Trophoblast cell (in vitro differentiated cells and primary cell): ENCODE measurements at regions not wholly inside any gene's neighbourhood (a gene's known extent, or its start where the extent isn't known, plus 50 kb on each side); places are given as distances from the start of the nearest gene placed in this dataset.

Source experiments
- DNase-seq, 2 donors: peaks; one replicate each; pipeline ENCODE4 v3.0.0-alpha.2; 2016
- H2AFZ ChIP-seq: 2 replicates; pipeline ENCODE4 v1.6.1; 2013; ENCODE audit warnings: low read length, moderate library complexity, mild to moderate bottlenecking; ENCODE audit not compliant: insufficient read depth, poor library complexity
- H2AK5ac ChIP-seq: 2 replicates; pipeline ENCODE4 v1.6.1; 2013; ENCODE audit warnings: mild to moderate bottlenecking, low read length
- H2BK120ac ChIP-seq: 2 replicates; pipeline ENCODE4 v1.6.1; 2013; ENCODE audit warnings: low read length, mild to moderate bottlenecking, moderate library complexity; ENCODE audit not compliant: insufficient read depth, poor library complexity
- H2BK12ac ChIP-seq: 2 replicates; pipeline ENCODE4 v1.6.1; 2013; ENCODE audit warnings: mild to moderate bottlenecking, low read length, moderate library complexity
- H2BK5ac ChIP-seq: 2 replicates; pipeline ENCODE4 v1.6.1; 2013; ENCODE audit warnings: low read length, low read depth, moderate library complexity, mild to moderate bottlenecking; ENCODE audit not compliant: poor library complexity
- H3K14ac ChIP-seq: 2 replicates; pipeline ENCODE4 v1.6.1; 2013; ENCODE audit warnings: mild to moderate bottlenecking, low read length
- H3K18ac ChIP-seq: 2 replicates; pipeline ENCODE4 v1.6.1; 2013; ENCODE audit warnings: mild to moderate bottlenecking, low read length
- H3K23ac ChIP-seq: 2 replicates; pipeline ENCODE4 v1.6.1; 2013; ENCODE audit warnings: low read length
- H3K27ac ChIP-seq: 2 replicates; pipeline ENCODE4 v1.5.1; 2013; ENCODE audit warnings: low read depth, mild to moderate bottlenecking, inconsistent platforms, low read length, moderate library complexity
- H3K27me3 ChIP-seq: 2 replicates; pipeline ENCODE4 v1.6.1; 2013; ENCODE audit warnings: inconsistent platforms, mild to moderate bottlenecking, low read length, moderate library complexity; ENCODE audit not compliant: insufficient read depth
- H3K36me3 ChIP-seq, 2 experiments: 1 replicate in 1 of 2; 2 replicates in 1 of 2; pipeline ENCODE4 v1.6.1; 2013; ENCODE audit warnings: low read length in 2 of 2, mild to moderate bottlenecking in 2 of 2, moderate library complexity in 1 of 2; ENCODE audit not compliant: insufficient read depth in 2 of 2, control insufficient read depth in 1 of 2
- H3K4ac ChIP-seq: 2 replicates; pipeline ENCODE4 v1.6.1; 2013; ENCODE audit warnings: low read depth, mild to moderate bottlenecking, low read length, moderate library complexity
- H3K4me1 ChIP-seq, 2 experiments: 1 replicate in 1 of 2; 2 replicates in 1 of 2; pipeline ENCODE4 v1.6.1; 2013; ENCODE audit warnings: low read length in 2 of 2, mild to moderate bottlenecking in 2 of 2, moderate library complexity in 1 of 2; ENCODE audit not compliant: insufficient read depth in 2 of 2, control insufficient read depth in 1 of 2
- H3K4me2 ChIP-seq: 2 replicates; pipeline ENCODE4 v1.6.1; 2013; ENCODE audit warnings: inconsistent platforms, mild to moderate bottlenecking, low read length, moderate library complexity
- H3K4me3 ChIP-seq: 2 replicates; pipeline ENCODE4 v1.5.1; 2013; ENCODE audit warnings: mild to moderate bottlenecking, low read depth, low read length, inconsistent platforms
- H3K79me1 ChIP-seq: one replicate; pipeline ENCODE4 v1.6.1; 2013; ENCODE audit warnings: low read length
- H3K79me2 ChIP-seq: 2 replicates; pipeline ENCODE4 v1.6.1; 2013; ENCODE audit warnings: low read length, mild to moderate bottlenecking; ENCODE audit not compliant: control insufficient read depth, insufficient read depth, poor library complexity
- H3K9ac ChIP-seq: 2 replicates; pipeline ENCODE4 v1.6.1; 2013; ENCODE audit warnings: mild to moderate bottlenecking, low read length
- H3K9me3 ChIP-seq: 2 replicates; pipeline ENCODE4 v1.6.1; 2013; ENCODE audit warnings: low read depth, mild to moderate bottlenecking, control low read depth, inconsistent platforms, low read length; ENCODE audit not compliant: insufficient read depth
- H4K12ac ChIP-seq: 2 replicates; pipeline ENCODE4 v1.6.1; 2013; ENCODE audit warnings: low read depth, mild to moderate bottlenecking, low read length, moderate library complexity
- H4K8ac ChIP-seq: 2 replicates; pipeline ENCODE4 v1.6.1; 2013; ENCODE audit warnings: low read depth, mild to moderate bottlenecking, low read length, moderate library complexity
- H4K91ac ChIP-seq: one replicate; pipeline ENCODE4 v1.6.1; 2013; ENCODE audit warnings: low read depth, mild to moderate bottlenecking, low read length, moderate library complexity
- WGBS: extraction: QIAGEN DNeasy Blood & Tissue Kit; methylation state at CpG from one replicate; pipeline ENCODE4 v1.1.7; 2013; ENCODE audit warnings: missing lambda C conversion rate; ENCODE audit not compliant: insufficient read length, insufficient coverage; ENCODE audit errors: extremely low coverage; 5-methylcytosine and 5-hydroxymethylcytosine counted together

DNA sequence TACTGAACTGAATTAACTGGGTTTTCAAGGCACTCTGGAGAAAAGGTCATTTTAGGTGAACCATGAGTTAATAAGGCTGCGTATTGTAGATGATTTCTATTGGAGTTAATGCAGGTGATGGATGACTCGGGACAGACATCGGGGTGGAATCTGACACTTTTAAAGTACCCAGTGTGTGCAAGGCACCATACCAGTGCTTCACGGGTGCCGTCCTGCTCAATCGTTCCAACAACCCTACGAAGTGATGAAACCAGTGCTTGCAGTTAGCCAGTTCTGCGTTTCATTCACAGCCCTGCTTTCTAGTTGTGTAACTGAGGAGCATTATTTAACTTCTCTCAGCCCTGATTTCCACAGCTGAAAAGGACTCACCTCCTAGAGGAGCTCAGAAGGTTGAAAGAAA, 216.5 kb downstream of the BARX2 start:
- Histone ChIP-seq H2BK12ac (no peak overlapping the region), H3K27me3 (no peaks in the 10 kb centered on the region), H4K12ac (no peak overlapping the region), H3K27ac (no peak overlapping the region), H3K4me3 (no peak overlapping the region), H3K4me2 (no peak overlapping the region), H3K14ac (no peak overlapping the region), H3K36me3 (no peaks in the 10 kb centered on the region), H3K23ac (no peak overlapping the region), H4K8ac (no peak overlapping the region), H3K4me1 (peaks cover 11 to 12% of the 10 kb centered on the region in 2 experiments), H2AFZ (no peak overlapping the region), H3K79me2 (no peaks in the 10 kb centered on the region), H2AK5ac (no peak overlapping the region), H3K79me1 (no peaks in the 10 kb centered on the region), H2BK120ac (no peak overlapping the region), H3K9me3 (no peaks in the 10 kb centered on the region), H3K9ac (no peak overlapping the region), H3K18ac (no peak overlapping the region), H3K4ac (no peak overlapping the region), H4K91ac (no peak overlapping the region), H2BK5ac (no peak overlapping the region)
- DNase-seq = no peak
- no CpG with 5 or more reads among the region's 8 CpGs for WGBS

DNA sequence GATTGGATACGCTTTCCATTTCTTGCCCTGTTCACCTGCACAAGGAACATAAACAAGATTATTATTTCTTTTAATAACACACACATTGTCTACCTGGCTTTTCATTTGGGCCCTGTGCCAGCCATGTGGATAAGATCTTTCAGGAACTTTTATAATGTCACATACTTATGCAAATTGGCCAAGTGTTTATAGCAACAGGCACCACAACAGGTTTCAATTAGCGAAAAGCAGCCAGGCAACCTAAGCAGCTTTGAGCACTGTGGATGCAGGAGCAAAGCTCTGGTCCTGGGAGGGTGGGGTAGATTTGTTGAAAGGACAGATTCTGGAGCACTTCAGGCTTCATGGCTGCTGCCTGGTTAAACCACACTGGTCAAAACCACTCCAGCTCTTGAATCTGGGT, 217.4 kb downstream of the BARX2 start:
- no peak overlapping the region for H2AK5ac ChIP-seq
- H3K79me1 ChIP-seq = no peaks in the 10 kb centered on the region
- no peak overlapping the region for H3K27ac ChIP-seq
- no peak overlapping the region for H3K4me3 ChIP-seq
- H3K36me3 ChIP-seq = no peaks in the 10 kb centered on the region
- H3K4ac ChIP-seq = no peak overlapping the region
- H3K4me1 ChIP-seq = peaks cover 11 to 12% of the 10 kb centered on the region in 2 experiments
- no peaks in the 10 kb centered on the region for H3K9me3 ChIP-seq
- H3K23ac ChIP-seq = no peak overlapping the region
- no peak overlapping the region for H4K12ac ChIP-seq
- no peak overlapping the region for H3K4me2 ChIP-seq
- peak; percentile 12 to 54 for DNase-seq
- H2BK120ac ChIP-seq = no peak overlapping the region
- H4K91ac ChIP-seq = no peak overlapping the region
- no peak overlapping the region for H2AFZ ChIP-seq
- H3K79me2 ChIP-seq = no peaks in the 10 kb centered on the region
- H2BK5ac ChIP-seq = no peak overlapping the region
- no peak overlapping the region for H3K9ac ChIP-seq
- H3K18ac ChIP-seq = no peak overlapping the region
- H2BK12ac ChIP-seq = no peak overlapping the region
- no peaks in the 10 kb centered on the region for H3K27me3 ChIP-seq
- no CpG with 5 or more reads among the region's 2 CpGs for WGBS
- no peak overlapping the region for H3K14ac ChIP-seq
- H4K8ac ChIP-seq = no peak overlapping the region

DNA sequence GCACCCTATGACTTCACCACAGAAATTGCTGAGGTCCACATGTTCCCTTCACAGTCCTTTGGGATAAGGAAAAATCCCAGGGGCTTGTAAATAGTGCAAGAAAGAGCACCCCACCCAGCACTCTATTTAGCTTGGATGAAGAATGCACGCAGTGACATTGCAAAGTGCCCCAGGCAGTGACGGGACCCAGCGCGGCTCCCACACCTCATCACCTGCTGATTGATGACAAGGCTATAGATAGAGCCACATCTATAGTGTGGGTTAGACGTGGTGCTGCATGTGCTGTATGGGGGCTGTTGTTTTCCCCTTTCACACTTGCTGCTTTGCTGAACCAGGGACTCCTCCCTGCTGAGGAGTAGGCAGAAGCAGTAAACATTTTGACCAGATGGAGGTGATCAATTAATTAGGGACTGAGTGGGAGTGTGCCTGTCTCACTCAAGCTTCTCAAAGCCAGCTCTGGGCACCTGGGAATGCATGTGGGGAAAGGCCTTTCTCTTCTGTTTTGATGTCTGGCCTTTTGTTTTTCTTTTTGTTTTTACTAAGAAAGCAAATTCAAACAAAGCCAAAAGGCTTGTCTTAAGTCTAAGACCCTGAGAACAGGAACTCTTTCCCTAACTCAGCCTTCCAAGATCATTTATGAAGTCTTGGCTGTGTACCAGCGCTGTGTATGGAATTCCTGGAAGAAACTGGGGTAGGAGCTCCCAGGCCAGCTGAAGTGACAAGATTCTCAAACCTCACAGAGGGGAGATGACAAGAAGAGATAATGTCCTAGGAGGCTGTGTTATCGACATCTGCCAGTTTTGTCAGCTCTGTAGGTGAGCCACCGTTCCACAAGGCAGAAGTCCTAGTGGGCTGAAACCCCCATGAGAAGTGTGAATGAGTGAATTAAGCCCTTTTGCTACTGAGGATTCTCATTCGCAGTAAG, 219.7 kb downstream of the BARX2 start:
- H3K18ac ChIP-seq = no peak overlapping the region
- H3K27me3 ChIP-seq = no peaks in the 10 kb centered on the region
- peaks cover 4 to 8% of the 10 kb centered on the region in 2 experiments for H3K4me1 ChIP-seq
- H3K4ac ChIP-seq = no peak overlapping the region
- WGBS = no CpG with 5 or more reads among the region's 9 CpGs
- no peaks in the 10 kb centered on the region for H3K9me3 ChIP-seq
- H4K8ac ChIP-seq = no peak overlapping the region
- no peak for DNase-seq
- H2BK12ac ChIP-seq = no peak overlapping the region
- no peak overlapping the region for H2AFZ ChIP-seq
- H3K14ac ChIP-seq = no peak overlapping the region
- H3K79me2 ChIP-seq = no peaks in the 10 kb centered on the region
- H2BK120ac ChIP-seq = no peak overlapping the region
- H3K27ac ChIP-seq = no peak overlapping the region
- H2BK5ac ChIP-seq = no peak overlapping the region
- no peak overlapping the region for H3K4me2 ChIP-seq
- H3K23ac ChIP-seq = no peak overlapping the region
- H3K79me1 ChIP-seq = no peaks in the 10 kb centered on the region
- H3K36me3 ChIP-seq = no peaks in the 10 kb centered on the region
- H4K12ac ChIP-seq = no peak overlapping the region
- no peak overlapping the region for H3K4me3 ChIP-seq
- no peak overlapping the region for H4K91ac ChIP-seq
- H2AK5ac ChIP-seq = no peak overlapping the region
- no peak overlapping the region for H3K9ac ChIP-seq

DNA sequence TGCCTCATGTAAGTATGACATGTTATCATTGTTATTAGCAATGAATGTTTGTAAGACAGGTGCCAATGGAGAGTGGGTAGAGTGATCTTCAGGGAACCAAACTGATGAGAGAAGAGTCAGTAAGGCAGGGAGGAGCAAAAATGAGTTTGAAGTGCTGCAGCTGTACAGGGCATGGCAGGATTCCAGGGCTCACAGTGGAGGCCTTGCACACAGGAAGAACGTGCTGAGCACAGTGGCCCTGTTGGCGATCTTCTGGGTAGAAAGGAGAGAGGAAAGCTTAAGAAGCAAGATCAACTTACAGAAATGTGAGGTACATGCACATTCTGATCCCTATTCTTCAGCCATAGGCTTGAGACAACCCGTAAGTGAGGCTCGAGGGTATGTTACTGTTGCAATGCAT, 219.3 kb upstream of the TMEM45B start:
- Histone ChIP-seq H2BK5ac (no peak overlapping the region), H3K23ac (no peak overlapping the region), H3K4ac (no peak overlapping the region), H3K14ac (no peak overlapping the region), H3K9me3 (no peaks in the 10 kb centered on the region), H3K79me1 (no peaks in the 10 kb centered on the region), H3K4me3 (no peak overlapping the region), H2BK120ac (no peak overlapping the region), H2AFZ (no peak overlapping the region), H3K18ac (no peak overlapping the region), H3K79me2 (no peaks in the 10 kb centered on the region), H2BK12ac (no peak overlapping the region), H3K4me2 (no peak overlapping the region), H4K91ac (no peak overlapping the region), H4K12ac (no peak overlapping the region), H4K8ac (no peak overlapping the region), H3K4me1 (peaks cover 4 to 7% of the 10 kb centered on the region in 2 experiments), H2AK5ac (no peak overlapping the region), H3K36me3 (no peaks in the 10 kb centered on the region), H3K9ac (no peak overlapping the region), H3K27me3 (no peaks in the 10 kb centered on the region), H3K27ac (no peak overlapping the region)
- no peak for DNase-seq
- no CpG with 5 or more reads among the region's 4 CpGs for WGBS
